ENCODE measurements at regions not wholly inside any gene's neighbourhood (a gene's known extent, or its start where the extent isn't known, plus 50 kb on each side); places are given as distances from the start of the nearest gene placed in this dataset.
A peak's percentile ranks its signal among the peaks of the same experiment; 100 is the strongest.

GRCh38 chr2:147311058-147311430 is 533.8 kb upstream of the ACVR2A start:
- no peak overlapping the region for H3K4me3 ChIP-seq
- DNase-seq, result peak in 1 of 3 donors; percentile 49
- H3K4me1 ChIP-seq, result no peaks in the 10 kb centered on the region
- H3K36me3 ChIP-seq, result no peaks in the 10 kb centered on the region
- no peak overlapping the region for H3K27ac ChIP-seq
- H3K27me3 ChIP-seq, result no peaks in the 10 kb centered on the region
- no peak for TF ChIP-seq CTCF (IDR thresholded peaks at IDR 0.05)
- no peaks in the 10 kb centered on the region for H3K9me3 ChIP-seq

GRCh38 chr2:147310335-147311057 is 534.3 kb upstream of the ACVR2A start:
- Histone ChIP-seq H3K27ac (no peak overlapping the region), H3K27me3 (no peaks in the 10 kb centered on the region), H3K4me3 (no peak overlapping the region), H3K9me3 (no peaks in the 10 kb centered on the region), H3K36me3 (no peaks in the 10 kb centered on the region), H3K4me1 (no peaks in the 10 kb centered on the region)
- no peak for DNase-seq
- TF ChIP-seq CTCF (IDR thresholded peaks at IDR 0.05), result no peak
- TF ChIP-seq POLR2A (IDR thresholded peaks at IDR 0.05), result no peak

- no peak overlapping the region for H3K27ac ChIP-seq
Observed at GRCh38 chr2:147297820-147298219, 547.0 kb upstream of the ACVR2A start.

GRCh38 chr2:147294825-147295392 is 549.9 kb upstream of the ACVR2A start:
- no peak overlapping the region for H3K27ac ChIP-seq
- H3K4me3 ChIP-seq, result no peak overlapping the region
- H3K4me1 ChIP-seq, result no peaks in the 10 kb centered on the region
- no peaks in the 10 kb centered on the region for H3K9me3 ChIP-seq
- no peaks in the 10 kb centered on the region for H3K27me3 ChIP-seq
- H3K36me3 ChIP-seq, result no peaks in the 10 kb centered on the region
- no peak for DNase-seq
- TF ChIP-seq POLR2A (IDR thresholded peaks at IDR 0.05) (no peak), CTCF (IDR thresholded peaks at IDR 0.05) (no peak)

More at GRCh38 chr2:147297820-147298219, 547.0 kb upstream of the ACVR2A start:
- no peak for TF ChIP-seq CTCF (IDR thresholded peaks at IDR 0.05)
- TF ChIP-seq POLR2A (IDR thresholded peaks at IDR 0.05), result no peak
- Histone ChIP-seq H3K27me3 (no peaks in the 10 kb centered on the region), H3K9me3 (no peaks in the 10 kb centered on the region), H3K36me3 (no peaks in the 10 kb centered on the region), H3K4me1 (no peaks in the 10 kb centered on the region), H3K4me3 (no peak overlapping the region)
- DNase-seq, result no peak

- no peak for DNase-seq
- Histone ChIP-seq H3K4me3 (no peak overlapping the region), H3K36me3 (no peaks in the 10 kb centered on the region), H3K4me1 (no peaks in the 10 kb centered on the region), H3K27me3 (no peaks in the 10 kb centered on the region), H3K27ac (no peak overlapping the region), H3K9me3 (no peaks in the 10 kb centered on the region)
- TF ChIP-seq POLR2A (IDR thresholded peaks at IDR 0.05) (no peak), CTCF (IDR thresholded peaks at IDR 0.05) (no peak)
Observed at GRCh38 chr2:147293991-147294824, 550.6 kb upstream of the ACVR2A start.

Data from Peyer's patch (tissue), 4 donors.